ENCODE measurements at regions not wholly inside any gene's neighbourhood (a gene's known extent, or its start where the extent isn't known, plus 50 kb on each side); places are given as distances from the start of the nearest gene placed in this dataset.

DNA sequence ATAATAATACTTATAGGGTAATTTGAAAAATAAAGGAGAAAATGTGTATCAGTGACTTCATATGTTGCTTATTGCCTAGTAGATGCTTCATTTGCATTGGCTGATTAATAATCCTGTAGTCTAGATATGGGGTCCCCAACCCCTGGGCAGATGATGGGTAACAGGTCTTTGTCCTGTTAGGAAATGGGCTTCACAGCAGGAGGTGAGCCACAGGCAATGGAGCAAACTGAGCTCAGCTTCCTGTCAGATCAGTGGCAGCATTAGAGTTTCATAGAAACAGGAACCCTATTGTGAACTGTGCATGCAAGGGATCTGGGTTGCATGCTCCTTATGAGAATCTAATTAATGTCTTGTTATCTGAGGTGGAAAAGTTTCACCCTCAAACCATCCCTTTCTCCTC, 1049.5 kb upstream of the EPHA7 start:
- ATAC-seq (no peak), FAIRE-seq (no peak), DNase-seq (ENCODE audit: low spot score) (no peak)
- in situ Hi-C loops (cut with HindIII; ENCODE audit: extremely low pct_ligation_motif_present, low pct_unique_long_range_greater_than_20kb) (no loop called here), intact Hi-C loops (cut with micrococcal nuclease; ENCODE audit: unreplicated experiment) (no loop called here)
- Histone ChIP-seq H3K79me2 (ENCODE audit: insufficient read depth, low read length) (no peaks in the 10 kb centered on the region), H3K36me3 (replicated peaks in 1 of 2; ENCODE audit: control insufficient read depth in 1 of 2, insufficient read depth in 2 of 2, low read length in 2 of 2) (no peaks in the 10 kb centered on the region), H3K4me3 (replicated peaks in 1 of 3; ENCODE audit: insufficient read depth in 1 of 3, low read depth in 2 of 3, low read length in 3 of 3) (no peak overlapping the region), H3K4me1 (ENCODE audit: insufficient read depth, low read length) (no peaks in the 10 kb centered on the region), H3K27ac (ENCODE audit: extremely low read length, insufficient read depth, low read length) (no peak overlapping the region), H2AFZ (ENCODE audit: low read length) (no peak overlapping the region), H4K20me1 (ENCODE audit: insufficient read depth, low read length) (no peaks in the 10 kb centered on the region), H3K27me3 (ENCODE audit: control insufficient read depth in 1 of 2, insufficient read depth in 2 of 2, low read length in 2 of 2) (no peaks in the 10 kb centered on the region), H3K4me2 (ENCODE audit: low read depth, low read length) (no peak overlapping the region), H3K9me3 (ENCODE audit: low read length) (no peaks in the 10 kb centered on the region), H3K9ac (ENCODE audit: insufficient read depth, low read depth, low read length) (no peak overlapping the region)
- CTCF ChIA-PET (ENCODE audit: low intra/inter-chr PET ratio, low total read pairs): no interaction called here
- POLR2A ChIA-PET: no interaction called here
- BruUV-seq (replicated peaks): no TSS peak
- TF ChIP-seq, protein P1, sequence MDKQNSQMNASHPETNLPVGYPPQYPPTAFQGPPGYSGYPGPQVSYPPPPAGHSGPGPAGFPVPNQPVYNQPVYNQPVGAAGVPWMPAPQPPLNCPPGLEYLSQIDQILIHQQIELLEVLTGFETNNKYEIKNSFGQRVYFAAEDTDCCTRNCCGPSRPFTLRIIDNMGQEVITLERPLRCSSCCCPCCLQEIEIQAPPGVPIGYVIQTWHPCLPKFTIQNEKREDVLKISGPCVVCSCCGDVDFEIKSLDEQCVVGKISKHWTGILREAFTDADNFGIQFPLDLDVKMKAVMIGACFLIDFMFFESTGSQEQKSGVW (CRISPR knock-in tag; IDR thresholded peaks at IDR 0.05; ENCODE audit: borderline replicate concordance): no peak
- TF ChIP-seq IRX3 (CRISPR knock-in tag; IDR thresholded peaks at IDR 0.05; ENCODE audit: borderline replicate concordance, low read depth): no peak

DNA sequence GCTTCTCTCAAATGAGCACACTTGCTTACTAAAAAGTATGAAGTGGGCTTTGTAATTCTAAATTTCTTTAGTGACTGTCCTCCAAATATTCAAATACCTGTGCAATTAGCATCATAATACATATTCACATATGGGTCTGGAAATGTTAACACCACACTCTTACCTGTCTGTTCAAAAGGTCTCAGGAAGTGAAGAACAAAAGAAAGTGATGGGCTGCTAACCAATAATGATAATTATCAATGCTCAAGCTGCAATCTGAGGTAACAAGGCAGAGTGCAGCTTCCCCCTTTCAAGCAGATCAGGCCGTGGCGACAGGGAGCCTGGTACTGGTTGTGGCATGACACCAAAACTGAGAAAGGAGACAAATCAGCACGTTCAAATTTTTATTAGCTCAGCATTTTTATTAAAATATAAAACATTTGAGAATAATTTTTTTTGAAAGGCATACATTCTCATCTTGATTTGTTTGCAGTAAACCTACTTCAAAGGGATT, 1044.7 kb upstream of the EPHA7 start:
- Histone ChIP-seq H3K79me2 (ENCODE audit: insufficient read depth, low read length) (no peaks in the 10 kb centered on the region), H3K9me3 (ENCODE audit: low read length) (no peaks in the 10 kb centered on the region), H3K4me1 (ENCODE audit: insufficient read depth, low read length) (no peaks in the 10 kb centered on the region), H3K27me3 (ENCODE audit: control insufficient read depth in 1 of 2, insufficient read depth in 2 of 2, low read length in 2 of 2) (no peaks in the 10 kb centered on the region), H3K27ac (ENCODE audit: extremely low read length, insufficient read depth, low read length) (no peak overlapping the region), H3K4me3 (replicated peaks in 1 of 3; ENCODE audit: insufficient read depth in 1 of 3, low read depth in 2 of 3, low read length in 3 of 3) (no peak overlapping the region), H2AFZ (ENCODE audit: low read length) (no peak overlapping the region), H4K20me1 (ENCODE audit: insufficient read depth, low read length) (no peaks in the 10 kb centered on the region), H3K4me2 (ENCODE audit: low read depth, low read length) (no peak overlapping the region), H3K9ac (ENCODE audit: insufficient read depth, low read depth, low read length) (no peak overlapping the region), H3K36me3 (replicated peaks in 1 of 2; ENCODE audit: control insufficient read depth in 1 of 2, insufficient read depth in 2 of 2, low read length in 2 of 2) (no peaks in the 10 kb centered on the region)
- POLR2A ChIA-PET: no interaction called here
- no peak for FAIRE-seq
- CTCF ChIA-PET (ENCODE audit: low intra/inter-chr PET ratio, low total read pairs): no interaction called here
- no peak for DNase-seq (ENCODE audit: low spot score)
- TF ChIP-seq, protein P2, sequence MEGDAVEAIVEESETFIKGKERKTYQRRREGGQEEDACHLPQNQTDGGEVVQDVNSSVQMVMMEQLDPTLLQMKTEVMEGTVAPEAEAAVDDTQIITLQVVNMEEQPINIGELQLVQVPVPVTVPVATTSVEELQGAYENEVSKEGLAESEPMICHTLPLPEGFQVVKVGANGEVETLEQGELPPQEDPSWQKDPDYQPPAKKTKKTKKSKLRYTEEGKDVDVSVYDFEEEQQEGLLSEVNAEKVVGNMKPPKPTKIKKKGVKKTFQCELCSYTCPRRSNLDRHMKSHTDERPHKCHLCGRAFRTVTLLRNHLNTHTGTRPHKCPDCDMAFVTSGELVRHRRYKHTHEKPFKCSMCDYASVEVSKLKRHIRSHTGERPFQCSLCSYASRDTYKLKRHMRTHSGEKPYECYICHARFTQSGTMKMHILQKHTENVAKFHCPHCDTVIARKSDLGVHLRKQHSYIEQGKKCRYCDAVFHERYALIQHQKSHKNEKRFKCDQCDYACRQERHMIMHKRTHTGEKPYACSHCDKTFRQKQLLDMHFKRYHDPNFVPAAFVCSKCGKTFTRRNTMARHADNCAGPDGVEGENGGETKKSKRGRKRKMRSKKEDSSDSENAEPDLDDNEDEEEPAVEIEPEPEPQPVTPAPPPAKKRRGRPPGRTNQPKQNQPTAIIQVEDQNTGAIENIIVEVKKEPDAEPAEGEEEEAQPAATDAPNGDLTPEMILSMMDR (CRISPR knock-in tag; IDR thresholded peaks at IDR 0.05): no peak
- TF ChIP-seq NFIB (CRISPR knock-in tag; IDR thresholded peaks at IDR 0.05; ENCODE audit: borderline replicate concordance): no peak
- TF ChIP-seq MAFK (conservative IDR thresholded peaks at IDR 0.05 in 1 of 2, IDR thresholded peaks at IDR 0.05 in 1 of 2; ENCODE audit: low read length in 2 of 2): peak in 1 of 2 experiments; percentile 55; a peak in 2 of 4 replicates
- TF ChIP-seq ZNF850 (CRISPR knock-in tag; conservative IDR thresholded peaks at IDR 0.05): no peak
- intact Hi-C loops (cut with micrococcal nuclease; ENCODE audit: unreplicated experiment): no loop called here
- in situ Hi-C loops (cut with HindIII; ENCODE audit: extremely low pct_ligation_motif_present, low pct_unique_long_range_greater_than_20kb): no loop called here
- no peak for ATAC-seq
- 5% methylated on average over 3 of the region's 3 CpGs for WGBS (ENCODE audit: low lambda C conversion rate)
- BruUV-seq (replicated peaks): no TSS peak

All from HepG2 (cell line).